GM10266 (cell line): ENCODE measurements at regions not wholly inside any gene's neighbourhood (a gene's known extent, or its start where the extent isn't known, plus 50 kb on each side); places are given as distances from the start of the nearest gene placed in this dataset.

Experiments
- DNase-seq: peaks from one replicate; pipeline ENCODE4 v3.0.0; 2012; ENCODE audit errors: extremely low spot score
- TF ChIP-seq, protein P1 (sequence below): IDR thresholded peaks from 2 replicates; pipeline ENCODE4 v1.5.1; 2012; ENCODE audit warnings: mild to moderate bottlenecking, low read depth; ENCODE audit not compliant: control insufficient read depth, insufficient read depth; ENCODE audit errors: missing control alignments

DNA sequence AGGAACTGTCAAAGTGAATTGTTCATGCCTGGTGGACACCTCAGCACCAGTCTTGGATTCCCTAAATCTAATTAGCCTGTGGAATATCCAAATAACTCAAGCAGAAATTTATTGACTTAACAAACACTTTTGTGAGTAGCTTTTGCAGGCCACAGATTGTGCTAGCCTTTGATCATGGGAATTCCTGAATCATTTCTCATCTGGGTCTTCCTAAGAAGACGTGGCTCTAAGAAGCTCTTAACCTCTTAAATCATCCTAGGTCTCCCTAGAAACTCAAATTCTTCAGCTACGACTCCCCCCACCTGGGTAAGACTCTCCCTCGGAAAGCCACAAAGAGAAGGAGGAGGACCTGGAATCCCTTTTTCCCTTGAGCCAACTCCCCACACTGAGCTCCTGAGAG, 53.8 kb upstream of the PSEN2 start:
- no peak for DNase-seq
- TF ChIP-seq, protein P1, sequence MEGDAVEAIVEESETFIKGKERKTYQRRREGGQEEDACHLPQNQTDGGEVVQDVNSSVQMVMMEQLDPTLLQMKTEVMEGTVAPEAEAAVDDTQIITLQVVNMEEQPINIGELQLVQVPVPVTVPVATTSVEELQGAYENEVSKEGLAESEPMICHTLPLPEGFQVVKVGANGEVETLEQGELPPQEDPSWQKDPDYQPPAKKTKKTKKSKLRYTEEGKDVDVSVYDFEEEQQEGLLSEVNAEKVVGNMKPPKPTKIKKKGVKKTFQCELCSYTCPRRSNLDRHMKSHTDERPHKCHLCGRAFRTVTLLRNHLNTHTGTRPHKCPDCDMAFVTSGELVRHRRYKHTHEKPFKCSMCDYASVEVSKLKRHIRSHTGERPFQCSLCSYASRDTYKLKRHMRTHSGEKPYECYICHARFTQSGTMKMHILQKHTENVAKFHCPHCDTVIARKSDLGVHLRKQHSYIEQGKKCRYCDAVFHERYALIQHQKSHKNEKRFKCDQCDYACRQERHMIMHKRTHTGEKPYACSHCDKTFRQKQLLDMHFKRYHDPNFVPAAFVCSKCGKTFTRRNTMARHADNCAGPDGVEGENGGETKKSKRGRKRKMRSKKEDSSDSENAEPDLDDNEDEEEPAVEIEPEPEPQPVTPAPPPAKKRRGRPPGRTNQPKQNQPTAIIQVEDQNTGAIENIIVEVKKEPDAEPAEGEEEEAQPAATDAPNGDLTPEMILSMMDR = no peak

DNA sequence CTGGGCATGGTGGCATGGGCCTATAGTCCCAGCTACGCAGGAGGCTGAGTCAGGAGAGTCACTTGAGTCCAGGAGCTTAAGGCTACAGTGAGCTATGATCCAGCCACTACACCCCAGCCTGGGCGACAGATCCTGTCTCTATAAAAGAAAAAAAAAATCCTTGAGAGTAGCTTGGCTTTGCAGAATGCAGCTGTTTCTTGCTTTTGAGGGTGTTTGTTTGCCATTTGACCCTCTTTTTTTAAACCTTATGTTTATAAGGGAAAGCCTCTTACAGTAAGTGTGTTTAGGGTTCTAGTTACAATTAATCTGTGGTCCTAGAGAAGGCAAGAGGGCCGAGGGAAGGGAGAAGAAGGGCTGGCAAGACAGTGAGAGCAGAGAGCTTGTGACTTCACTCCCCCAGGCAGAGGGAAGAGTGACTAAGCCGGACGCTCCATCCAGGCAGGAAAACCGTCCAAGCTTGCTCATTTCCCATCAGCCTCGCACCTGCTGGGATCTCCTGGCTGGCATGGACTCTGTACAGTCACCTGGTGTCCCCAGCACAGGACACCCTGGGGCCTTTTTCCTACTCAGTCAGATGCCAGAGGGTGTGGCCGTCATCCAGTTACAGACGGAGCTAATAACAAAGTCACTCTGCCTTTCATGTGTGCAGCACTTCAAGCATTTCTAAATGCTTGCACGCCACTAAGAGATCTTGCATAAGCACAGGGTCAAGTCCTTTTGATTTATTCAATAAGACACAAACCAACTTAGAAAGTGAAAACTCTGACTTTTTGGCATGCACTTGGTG, 55.5 kb upstream of the PSEN2 start:
- TF ChIP-seq, protein P1 = no peak

DNA sequence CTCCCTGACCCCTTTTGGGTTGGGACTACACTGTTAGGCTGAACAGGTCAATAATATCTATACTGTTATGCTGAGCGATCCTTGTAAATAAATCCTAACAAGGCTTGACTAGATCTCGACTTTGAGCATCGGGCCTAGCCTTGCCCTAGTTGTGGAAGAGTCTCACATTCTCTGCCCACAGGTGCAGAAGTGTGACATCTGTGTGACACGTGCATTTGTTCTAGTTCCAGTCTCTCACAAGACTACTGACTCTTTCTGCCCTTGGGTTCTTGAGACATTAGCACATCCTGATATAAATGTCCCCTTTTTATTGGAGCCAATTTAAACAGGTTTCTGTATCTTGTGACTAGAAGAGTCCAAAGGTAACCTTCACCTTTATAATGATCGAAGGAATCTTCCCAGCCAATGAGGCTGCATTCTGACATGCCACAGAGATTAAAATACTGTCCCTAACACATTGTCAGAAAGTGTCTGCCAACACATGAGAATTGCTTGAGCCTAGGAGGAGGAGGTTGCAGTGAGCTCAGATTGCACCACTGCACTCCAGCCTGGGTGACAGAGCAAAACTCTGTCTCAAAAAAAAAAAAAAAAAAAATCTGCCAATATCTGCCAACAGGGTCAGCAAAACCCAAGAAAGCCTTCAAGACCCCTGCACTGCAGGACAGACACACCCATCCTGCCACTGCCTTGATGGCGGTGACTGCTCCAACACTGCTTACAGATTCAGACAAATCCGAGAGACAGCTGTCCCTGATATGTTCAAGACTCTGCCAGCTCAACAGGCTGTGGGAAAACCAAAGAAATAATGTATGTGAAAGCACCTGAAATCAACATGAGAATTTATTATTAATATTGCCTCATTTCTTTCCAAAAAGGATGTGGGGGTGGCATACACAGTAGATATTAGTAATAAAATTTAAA, 56.5 kb upstream of the PSEN2 start:
- TF ChIP-seq, protein P1 = no peak
- DNase-seq = no peak

More for the DNA sequence above, 55.5 kb upstream of the PSEN2 start:
- no peak for DNase-seq

DNA sequence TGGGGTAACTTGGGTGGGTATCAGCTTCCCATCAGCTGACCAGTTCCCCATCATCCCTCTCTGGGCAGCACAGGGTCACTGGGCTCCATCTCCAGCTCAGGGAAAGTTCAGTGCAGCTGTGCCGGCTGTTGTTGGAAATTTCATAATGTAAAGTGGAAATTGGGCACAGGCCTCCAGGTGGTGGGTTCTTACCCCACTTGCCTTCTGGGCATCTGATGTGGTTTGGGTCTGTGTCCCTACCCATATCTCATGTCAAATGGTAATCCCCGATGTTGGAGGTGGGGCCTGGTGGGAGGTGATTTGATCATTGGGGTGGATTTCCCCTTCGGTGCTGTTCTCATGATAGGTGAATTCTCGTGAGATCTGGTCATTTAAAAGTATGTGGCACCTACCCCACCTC, 59.7 kb upstream of the PSEN2 start:
- TF ChIP-seq, protein P1 = no peak
- no peak for DNase-seq

DNA sequence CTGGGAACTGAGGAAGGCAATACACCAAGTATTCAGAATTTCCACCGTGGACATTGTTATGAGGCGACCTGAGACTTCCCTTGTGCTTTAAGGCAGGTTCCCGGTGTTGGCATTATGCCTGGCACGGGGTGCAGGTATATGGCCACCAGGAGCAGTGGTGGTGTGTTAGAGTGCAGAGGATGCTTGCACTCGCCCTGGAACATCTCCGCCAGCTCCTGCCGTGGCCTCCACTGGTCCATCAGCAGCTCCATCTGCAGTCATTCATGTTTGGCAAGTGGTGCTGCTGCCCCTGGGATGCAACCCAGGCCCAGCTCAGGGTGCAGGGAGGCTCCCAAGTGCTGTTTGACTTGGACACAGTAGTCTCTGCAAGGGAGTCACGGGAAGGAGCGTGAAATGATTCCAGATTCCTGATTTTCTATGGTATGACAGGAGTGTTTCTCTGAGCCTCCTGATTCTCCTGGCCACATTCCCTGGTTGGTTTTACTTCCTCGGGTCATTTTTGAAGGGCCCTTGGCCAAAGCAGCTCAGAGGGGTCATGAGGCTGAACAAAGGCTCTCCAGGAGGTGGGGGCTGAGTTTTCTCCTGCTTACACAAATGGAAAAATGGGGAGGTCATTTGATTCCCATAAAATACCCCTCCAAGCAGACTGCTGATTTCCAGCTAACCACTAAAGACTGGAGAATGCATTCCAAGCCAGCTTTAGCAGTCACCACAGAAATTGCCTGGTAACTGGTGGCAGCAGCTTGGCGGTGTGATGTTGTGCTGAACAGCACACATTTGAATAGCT, 60.4 kb upstream of the PSEN2 start:
- TF ChIP-seq, protein P1 = no peak
- no peak for DNase-seq

DNA sequence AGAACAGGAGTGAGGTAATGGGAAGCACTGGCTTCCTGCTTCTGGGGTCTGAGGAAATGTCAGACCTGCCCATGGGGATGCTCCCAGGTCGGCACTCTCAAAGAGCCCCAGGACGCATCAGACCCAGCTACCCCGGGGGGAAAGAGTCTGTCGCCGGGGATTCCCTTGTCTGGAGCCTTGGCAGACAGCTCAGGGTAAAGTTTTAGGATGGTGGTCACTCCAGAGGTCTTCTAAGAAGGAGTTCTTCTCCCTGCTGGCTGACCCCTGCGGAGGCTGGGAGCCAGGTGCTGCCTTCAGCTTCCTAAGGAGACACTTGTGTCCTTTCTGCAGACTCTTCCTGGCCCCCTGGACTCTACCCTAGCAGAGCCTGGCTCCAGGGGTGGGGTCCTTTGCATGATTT, 61.9 kb upstream of the PSEN2 start:
- TF ChIP-seq, protein P1 = no peak
- no peak for DNase-seq
